ENCODE measurements at regions not wholly inside any gene's neighbourhood (a gene's known extent, or its start where the extent isn't known, plus 50 kb on each side); places are given as distances from the start of the nearest gene placed in this dataset.

DNA sequence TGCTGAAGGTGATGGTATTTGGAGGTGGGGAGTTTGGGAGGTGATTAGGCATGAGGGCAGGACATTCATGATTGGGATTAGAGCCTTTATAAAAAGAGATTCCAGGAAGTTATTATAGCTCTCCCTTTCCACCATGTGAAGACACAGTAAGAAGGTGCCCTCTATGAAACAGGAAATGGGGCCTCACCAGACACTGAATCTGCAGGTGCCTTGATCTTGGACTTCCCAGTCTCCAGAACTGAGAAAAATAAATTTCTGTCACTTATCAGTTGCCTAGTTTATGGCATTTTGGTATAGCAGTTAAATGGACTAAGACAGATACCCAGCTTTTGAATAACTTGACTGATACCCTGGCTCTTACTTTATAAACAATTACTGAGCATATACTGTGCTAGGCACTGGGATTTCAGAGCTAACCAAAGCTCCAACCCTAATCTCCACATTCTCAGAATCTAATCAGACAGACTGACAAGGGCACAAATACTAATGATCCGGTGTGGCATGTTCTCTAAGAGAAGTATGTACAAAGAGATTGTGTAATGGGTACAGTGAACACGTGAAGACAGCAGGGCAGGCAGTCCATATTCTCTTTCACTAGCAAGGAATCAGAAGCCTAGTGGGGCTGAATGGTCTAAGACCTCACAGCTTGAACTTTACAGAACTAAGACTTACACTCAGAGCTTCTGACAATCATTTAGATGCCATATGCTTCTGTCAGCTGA, 343.1 kb downstream of the WDR72 start:
- H3K9ac ChIP-seq (ENCODE audit: low read length), result no peak overlapping the region
- H3K9me2 ChIP-seq (replicated peaks; ENCODE audit: insufficient read depth, low read length), result no peaks in the 10 kb centered on the region
- TF ChIP-seq, protein P1, sequence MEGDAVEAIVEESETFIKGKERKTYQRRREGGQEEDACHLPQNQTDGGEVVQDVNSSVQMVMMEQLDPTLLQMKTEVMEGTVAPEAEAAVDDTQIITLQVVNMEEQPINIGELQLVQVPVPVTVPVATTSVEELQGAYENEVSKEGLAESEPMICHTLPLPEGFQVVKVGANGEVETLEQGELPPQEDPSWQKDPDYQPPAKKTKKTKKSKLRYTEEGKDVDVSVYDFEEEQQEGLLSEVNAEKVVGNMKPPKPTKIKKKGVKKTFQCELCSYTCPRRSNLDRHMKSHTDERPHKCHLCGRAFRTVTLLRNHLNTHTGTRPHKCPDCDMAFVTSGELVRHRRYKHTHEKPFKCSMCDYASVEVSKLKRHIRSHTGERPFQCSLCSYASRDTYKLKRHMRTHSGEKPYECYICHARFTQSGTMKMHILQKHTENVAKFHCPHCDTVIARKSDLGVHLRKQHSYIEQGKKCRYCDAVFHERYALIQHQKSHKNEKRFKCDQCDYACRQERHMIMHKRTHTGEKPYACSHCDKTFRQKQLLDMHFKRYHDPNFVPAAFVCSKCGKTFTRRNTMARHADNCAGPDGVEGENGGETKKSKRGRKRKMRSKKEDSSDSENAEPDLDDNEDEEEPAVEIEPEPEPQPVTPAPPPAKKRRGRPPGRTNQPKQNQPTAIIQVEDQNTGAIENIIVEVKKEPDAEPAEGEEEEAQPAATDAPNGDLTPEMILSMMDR (IDR thresholded peaks at IDR 0.05; ENCODE audit: low read length), result no peak
- TF ChIP-seq EZH2 (optimal IDR thresholded peaks at IDR 0.05; ENCODE audit: low read depth, low read length) (no peak), EZH2phosphoT487 (IDR thresholded peaks at IDR 0.05; ENCODE audit: low read length) (no peak)
- no peaks in the 10 kb centered on the region for H3K4me1 ChIP-seq (ENCODE audit: low read length)
- no peaks in the 10 kb centered on the region for H3F3A ChIP-seq (ENCODE audit: insufficient read depth, low read length)
- no peak overlapping the region for H2AFZ ChIP-seq (ENCODE audit: low read length)
- H4K20me1 ChIP-seq (ENCODE audit: insufficient read depth, low read length), result no peaks in the 10 kb centered on the region
- H3K4me2 ChIP-seq (ENCODE audit: low read depth, low read length), result no peak overlapping the region
- H3K79me2 ChIP-seq (ENCODE audit: low read length), result no peaks in the 10 kb centered on the region
- H3K27ac ChIP-seq (ENCODE audit: low read length), result no peak overlapping the region
- H3K4me3 ChIP-seq (ENCODE audit: low read length), result no peak overlapping the region
- no peak for DNase-seq
- H3K27me3 ChIP-seq (replicated peaks; ENCODE audit: insufficient read depth, low read length), result no peaks in the 10 kb centered on the region
- H3K36me3 ChIP-seq (replicated peaks; ENCODE audit: insufficient read depth, low read length), result no peaks in the 10 kb centered on the region
- no peaks in the 10 kb centered on the region for H3K9me3 ChIP-seq (replicated peaks; ENCODE audit: insufficient read depth, low read length)

DNA sequence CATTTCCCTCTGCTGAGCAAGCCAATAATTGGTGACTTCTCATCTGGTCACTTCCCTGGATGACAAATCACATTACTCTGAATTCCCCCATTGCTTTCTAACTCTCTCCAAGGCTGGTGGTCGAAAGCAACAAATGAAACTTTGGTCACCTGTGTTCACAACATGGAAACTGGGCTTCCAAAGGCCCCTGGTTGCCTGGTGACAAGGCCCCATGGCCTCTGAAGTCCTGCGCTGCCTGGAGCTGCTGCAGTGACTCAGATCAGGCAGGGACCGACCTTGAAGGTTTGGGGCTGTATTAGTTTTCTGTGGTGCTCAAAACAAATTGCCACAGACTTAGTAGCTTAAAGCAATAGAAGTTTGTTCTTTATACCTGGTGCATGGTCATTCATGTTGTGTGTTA, 345.3 kb downstream of the WDR72 start:
- no peak overlapping the region for H3K4me3 ChIP-seq (ENCODE audit: low read length)
- no peaks in the 10 kb centered on the region for H3K27me3 ChIP-seq (replicated peaks; ENCODE audit: insufficient read depth, low read length)
- no peaks in the 10 kb centered on the region for H3K79me2 ChIP-seq (ENCODE audit: low read length)
- H3F3A ChIP-seq (ENCODE audit: insufficient read depth, low read length), result no peaks in the 10 kb centered on the region
- H4K20me1 ChIP-seq (ENCODE audit: insufficient read depth, low read length), result no peaks in the 10 kb centered on the region
- DNase-seq, result no peak
- no peak overlapping the region for H3K4me2 ChIP-seq (ENCODE audit: low read depth, low read length)
- no peaks in the 10 kb centered on the region for H3K9me2 ChIP-seq (replicated peaks; ENCODE audit: insufficient read depth, low read length)
- no peaks in the 10 kb centered on the region for H3K4me1 ChIP-seq (ENCODE audit: low read length)
- no peak overlapping the region for H3K27ac ChIP-seq (ENCODE audit: low read length)
- no peak overlapping the region for H3K9ac ChIP-seq (ENCODE audit: low read length)
- H2AFZ ChIP-seq (ENCODE audit: low read length), result no peak overlapping the region
- H3K36me3 ChIP-seq (replicated peaks; ENCODE audit: insufficient read depth, low read length), result no peaks in the 10 kb centered on the region
- no peaks in the 10 kb centered on the region for H3K9me3 ChIP-seq (replicated peaks; ENCODE audit: insufficient read depth, low read length)
- no peak for TF ChIP-seq EZH2 (optimal IDR thresholded peaks at IDR 0.05; ENCODE audit: low read depth, low read length)
- TF ChIP-seq, protein P1 (IDR thresholded peaks at IDR 0.05; ENCODE audit: low read length), result no peak
- TF ChIP-seq EZH2phosphoT487 (IDR thresholded peaks at IDR 0.05; ENCODE audit: low read length), result no peak

DNA sequence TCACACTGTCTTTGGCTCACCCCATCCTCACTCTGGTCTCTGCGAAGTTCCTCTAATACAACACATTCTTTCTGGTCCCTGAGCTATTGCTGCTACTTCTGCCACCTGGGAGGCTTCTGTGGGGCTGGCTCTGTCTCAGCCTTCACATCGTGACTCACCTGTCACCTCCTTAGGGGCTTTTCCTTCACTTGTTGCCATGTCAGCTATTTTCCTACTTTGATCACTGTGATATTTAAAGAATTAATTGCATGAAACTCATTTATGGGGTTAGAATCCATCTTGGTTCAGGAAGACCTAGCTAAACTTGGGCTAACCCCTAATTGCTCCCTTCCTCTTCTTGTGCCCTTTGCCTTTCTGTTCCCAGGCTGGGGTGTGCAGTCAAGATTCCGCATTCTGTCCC, 346.9 kb downstream of the WDR72 start:
- no peaks in the 10 kb centered on the region for H3K36me3 ChIP-seq (replicated peaks; ENCODE audit: insufficient read depth, low read length)
- no peaks in the 10 kb centered on the region for H3K9me2 ChIP-seq (replicated peaks; ENCODE audit: insufficient read depth, low read length)

More for the DNA sequence above, 346.9 kb downstream of the WDR72 start:
- no peak overlapping the region for H3K4me2 ChIP-seq (ENCODE audit: low read depth, low read length)
- H3K79me2 ChIP-seq (ENCODE audit: low read length), result no peaks in the 10 kb centered on the region
- H3K27ac ChIP-seq (ENCODE audit: low read length), result no peak overlapping the region
- no peaks in the 10 kb centered on the region for H3K9me3 ChIP-seq (replicated peaks; ENCODE audit: insufficient read depth, low read length)
- H2AFZ ChIP-seq (ENCODE audit: low read length), result no peak overlapping the region
- H3K4me1 ChIP-seq (ENCODE audit: low read length), result no peaks in the 10 kb centered on the region
- H3K9ac ChIP-seq (ENCODE audit: low read length), result no peak overlapping the region
- TF ChIP-seq EZH2phosphoT487 (IDR thresholded peaks at IDR 0.05; ENCODE audit: low read length) (no peak), EZH2 (optimal IDR thresholded peaks at IDR 0.05; ENCODE audit: low read depth, low read length) (no peak)
- TF ChIP-seq, protein P1 (IDR thresholded peaks at IDR 0.05; ENCODE audit: low read length), result no peak
- no peaks in the 10 kb centered on the region for H3F3A ChIP-seq (ENCODE audit: insufficient read depth, low read length)
- H3K4me3 ChIP-seq (ENCODE audit: low read length), result no peak overlapping the region
- H3K27me3 ChIP-seq (replicated peaks; ENCODE audit: insufficient read depth, low read length), result no peaks in the 10 kb centered on the region
- DNase-seq, result no peak
- no peaks in the 10 kb centered on the region for H4K20me1 ChIP-seq (ENCODE audit: insufficient read depth, low read length)

Measured in MM.1S (cell line).